ENCODE measurements at regions not wholly inside any gene's neighbourhood (a gene's known extent, or its start where the extent isn't known, plus 50 kb on each side); places are given as distances from the start of the nearest gene placed in this dataset.

DNA sequence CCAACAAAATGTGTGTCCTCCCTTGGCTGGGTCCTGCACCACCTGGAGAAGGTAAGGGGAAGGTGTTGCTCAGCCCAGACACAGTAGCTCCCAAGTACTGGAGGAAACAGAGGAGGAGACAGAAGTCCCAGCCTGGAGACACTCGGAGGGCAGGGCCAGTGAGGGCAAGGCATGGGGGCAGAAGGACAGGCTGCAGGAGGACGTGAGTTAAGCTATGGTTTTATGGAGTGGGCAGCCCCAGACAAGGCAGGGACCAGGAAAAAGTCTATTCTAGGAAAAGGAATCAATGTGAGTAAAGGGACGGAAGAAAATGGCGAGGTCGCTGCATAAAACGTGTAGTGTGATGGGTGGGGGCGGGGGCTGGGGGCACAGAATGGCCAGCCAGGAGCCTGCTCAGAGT is 210.1 kb upstream of the DIO3 start:
- Histone ChIP-seq H4K20me1 (ENCODE audit: insufficient read depth, low read length) (no peaks in the 10 kb centered on the region), H3K36me3 (ENCODE audit: insufficient read depth, low read length) (no peaks in the 10 kb centered on the region), H3K79me2 (ENCODE audit: insufficient read depth, low read length) (no peaks in the 10 kb centered on the region), H3K4me3 (ENCODE audit: insufficient read depth, low read length) (no peak overlapping the region), H2AFZ (ENCODE audit: low read length) (no peak overlapping the region), H3K4me1 (ENCODE audit: insufficient read depth, low read length) (no peaks in the 10 kb centered on the region), H3K4me2 (ENCODE audit: insufficient read depth, low read length) (no peak overlapping the region), H3K9me3 (ENCODE audit: low read depth, low read length) (no peaks in the 10 kb centered on the region), H3K27ac (ENCODE audit: low read depth, low read length) (no peak overlapping the region), H3K27me3 (ENCODE audit: insufficient read depth, low read length) (no peaks in the 10 kb centered on the region)
- DNase-seq (ENCODE audit: insufficient read length, low spot score, missing footprints) = no peak
- TF ChIP-seq, protein P1, sequence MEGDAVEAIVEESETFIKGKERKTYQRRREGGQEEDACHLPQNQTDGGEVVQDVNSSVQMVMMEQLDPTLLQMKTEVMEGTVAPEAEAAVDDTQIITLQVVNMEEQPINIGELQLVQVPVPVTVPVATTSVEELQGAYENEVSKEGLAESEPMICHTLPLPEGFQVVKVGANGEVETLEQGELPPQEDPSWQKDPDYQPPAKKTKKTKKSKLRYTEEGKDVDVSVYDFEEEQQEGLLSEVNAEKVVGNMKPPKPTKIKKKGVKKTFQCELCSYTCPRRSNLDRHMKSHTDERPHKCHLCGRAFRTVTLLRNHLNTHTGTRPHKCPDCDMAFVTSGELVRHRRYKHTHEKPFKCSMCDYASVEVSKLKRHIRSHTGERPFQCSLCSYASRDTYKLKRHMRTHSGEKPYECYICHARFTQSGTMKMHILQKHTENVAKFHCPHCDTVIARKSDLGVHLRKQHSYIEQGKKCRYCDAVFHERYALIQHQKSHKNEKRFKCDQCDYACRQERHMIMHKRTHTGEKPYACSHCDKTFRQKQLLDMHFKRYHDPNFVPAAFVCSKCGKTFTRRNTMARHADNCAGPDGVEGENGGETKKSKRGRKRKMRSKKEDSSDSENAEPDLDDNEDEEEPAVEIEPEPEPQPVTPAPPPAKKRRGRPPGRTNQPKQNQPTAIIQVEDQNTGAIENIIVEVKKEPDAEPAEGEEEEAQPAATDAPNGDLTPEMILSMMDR (IDR thresholded peaks at IDR 0.05; ENCODE audit: extremely low read depth, low read depth, low read length) = no peak

DNA sequence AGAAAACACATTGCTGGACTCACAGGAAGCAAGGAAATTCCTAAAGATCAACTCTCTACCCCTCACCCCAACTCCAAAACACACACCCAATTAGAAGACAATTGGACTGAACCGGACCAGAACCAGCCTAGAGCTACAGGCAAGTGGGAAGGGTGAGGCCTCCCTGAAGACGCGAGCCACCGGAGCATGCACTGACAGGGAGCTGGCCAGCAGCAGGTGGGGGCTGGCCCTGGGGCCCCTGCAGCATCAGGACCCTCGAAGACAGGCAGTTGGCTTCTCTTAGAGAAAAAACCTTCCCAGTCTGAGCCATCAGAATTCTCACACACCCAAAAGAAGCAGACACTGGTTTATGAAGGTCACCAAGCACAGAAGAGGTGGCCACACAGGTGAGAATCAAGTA is 209.5 kb upstream of the DIO3 start:
- Histone ChIP-seq H3K79me2 (ENCODE audit: insufficient read depth, low read length) (no peaks in the 10 kb centered on the region), H3K36me3 (ENCODE audit: insufficient read depth, low read length) (no peaks in the 10 kb centered on the region), H3K4me1 (ENCODE audit: insufficient read depth, low read length) (no peaks in the 10 kb centered on the region), H3K4me2 (ENCODE audit: insufficient read depth, low read length) (no peak overlapping the region), H2AFZ (ENCODE audit: low read length) (no peak overlapping the region), H3K9me3 (ENCODE audit: low read depth, low read length) (no peaks in the 10 kb centered on the region), H4K20me1 (ENCODE audit: insufficient read depth, low read length) (no peaks in the 10 kb centered on the region), H3K27ac (ENCODE audit: low read depth, low read length) (no peak overlapping the region), H3K4me3 (ENCODE audit: insufficient read depth, low read length) (no peak overlapping the region), H3K27me3 (ENCODE audit: insufficient read depth, low read length) (no peaks in the 10 kb centered on the region)
- TF ChIP-seq, protein P1 (IDR thresholded peaks at IDR 0.05; ENCODE audit: extremely low read depth, low read depth, low read length) = no peak
- no peak for DNase-seq (ENCODE audit: insufficient read length, low spot score, missing footprints)

DNA sequence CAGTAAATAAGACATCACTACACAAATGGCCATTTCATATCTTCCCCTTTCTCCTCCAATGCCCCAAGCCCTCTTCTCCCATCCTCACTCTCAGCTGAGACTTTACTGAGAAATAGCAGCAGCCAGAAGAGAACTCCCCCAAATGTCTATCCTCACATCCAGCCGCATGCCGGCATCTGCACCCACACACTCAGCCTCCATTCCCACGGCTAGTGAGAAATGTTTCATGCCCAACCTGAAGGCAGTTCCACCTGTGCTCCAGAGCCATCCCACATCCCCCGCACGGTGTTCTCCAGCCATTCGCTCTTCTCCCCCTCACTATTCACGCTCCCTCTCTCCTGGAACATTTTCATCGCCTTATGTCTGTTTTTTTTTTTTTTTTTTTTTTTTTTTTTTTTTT is 208.7 kb upstream of the DIO3 start:
- Histone ChIP-seq H3K27ac (ENCODE audit: low read depth, low read length) (no peak overlapping the region), H3K79me2 (ENCODE audit: insufficient read depth, low read length) (no peaks in the 10 kb centered on the region), H3K36me3 (ENCODE audit: insufficient read depth, low read length) (no peaks in the 10 kb centered on the region), H4K20me1 (ENCODE audit: insufficient read depth, low read length) (no peaks in the 10 kb centered on the region), H3K4me2 (ENCODE audit: insufficient read depth, low read length) (no peak overlapping the region), H3K4me1 (ENCODE audit: insufficient read depth, low read length) (no peaks in the 10 kb centered on the region), H3K9me3 (ENCODE audit: low read depth, low read length) (no peaks in the 10 kb centered on the region), H2AFZ (ENCODE audit: low read length) (no peak overlapping the region), H3K4me3 (ENCODE audit: insufficient read depth, low read length) (no peak overlapping the region), H3K27me3 (ENCODE audit: insufficient read depth, low read length) (no peaks in the 10 kb centered on the region)
- TF ChIP-seq, protein P1 (IDR thresholded peaks at IDR 0.05; ENCODE audit: extremely low read depth, low read depth, low read length) = no peak
- no peak for DNase-seq (ENCODE audit: insufficient read length, low spot score, missing footprints)

DNA sequence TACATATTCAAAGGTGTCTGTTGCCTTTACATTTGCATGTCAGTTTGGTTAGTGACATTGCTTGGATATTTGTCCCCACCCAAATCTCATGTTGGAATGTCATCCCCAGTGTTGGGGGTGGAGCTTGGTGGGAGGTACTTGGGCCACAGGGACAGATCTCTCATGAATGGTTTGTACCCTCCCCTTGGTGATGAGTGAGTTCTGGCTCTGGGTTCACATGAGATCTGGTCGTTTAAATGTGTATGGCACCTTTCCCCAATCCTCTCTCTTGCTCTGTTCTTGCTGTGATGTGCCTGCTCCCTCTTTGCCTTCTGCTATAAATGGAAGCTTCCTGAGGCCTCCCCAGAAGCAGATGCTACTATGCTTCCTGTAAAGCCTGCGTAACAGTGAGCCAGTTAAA is 207.9 kb upstream of the DIO3 start:
- H3K79me2 ChIP-seq (ENCODE audit: insufficient read depth, low read length) = no peaks in the 10 kb centered on the region
- H3K36me3 ChIP-seq (ENCODE audit: insufficient read depth, low read length) = no peaks in the 10 kb centered on the region
- TF ChIP-seq, protein P1 (IDR thresholded peaks at IDR 0.05; ENCODE audit: extremely low read depth, low read depth, low read length) = no peak
- no peak overlapping the region for H2AFZ ChIP-seq (ENCODE audit: low read length)
- no peak overlapping the region for H3K27ac ChIP-seq (ENCODE audit: low read depth, low read length)
- H3K4me1 ChIP-seq (ENCODE audit: insufficient read depth, low read length) = no peaks in the 10 kb centered on the region
- H3K4me3 ChIP-seq (ENCODE audit: insufficient read depth, low read length) = no peak overlapping the region
- no peaks in the 10 kb centered on the region for H4K20me1 ChIP-seq (ENCODE audit: insufficient read depth, low read length)
- H3K27me3 ChIP-seq (ENCODE audit: insufficient read depth, low read length) = no peaks in the 10 kb centered on the region
- no peak overlapping the region for H3K4me2 ChIP-seq (ENCODE audit: insufficient read depth, low read length)
- DNase-seq (ENCODE audit: insufficient read length, low spot score, missing footprints) = no peak
- H3K9me3 ChIP-seq (ENCODE audit: low read depth, low read length) = no peaks in the 10 kb centered on the region
